OCI-LY7 (cell line): ENCODE measurements at regions not wholly inside any gene's neighbourhood (a gene's known extent, or its start where the extent isn't known, plus 50 kb on each side); places are given as distances from the start of the nearest gene placed in this dataset.

Experiments
- BruUV-seq: library from RNA; stranded (reverse); fragments of 400-500 nt; replicated peaks from 2 replicates; lab custom pipeline; 2021; lab: Mats Ljungman, UMichigan
- CTCF ChIA-PET: fragments of 300-600 bp; sonication (Branson Sonifier 250); formaldehyde crosslinking; loops from one replicate; lab custom pipeline; 2022; ENCODE audit warnings: antibody characterized with exemption; ENCODE audit not compliant: unreplicated experiment; lab: Charles Lee
- POLR2A ChIA-PET: fragments of 300-600 bp; sonication (Branson Sonifier 250); formaldehyde crosslinking; loops from one replicate; lab custom pipeline; 2022; ENCODE audit warnings: antibody characterized with exemption; lab: Charles Lee
- DNase-seq: peaks from one replicate; pipeline ENCODE4 v3.0.0-alpha.2; 2015; ENCODE audit warnings: low spot score
- H2AFZ ChIP-seq: fragments of 200-600 bp; sonication (generic), shearing (Covaris generic); 2 replicates; pipeline ENCODE4 v1.6.1; 2014; ENCODE audit warnings: mild to moderate bottlenecking, antibody characterized with exemption, low read length, moderate library complexity
- H3K27ac ChIP-seq: fragments of 200-600 bp; sonication (generic); 2 replicates; pipeline ENCODE4 v1.5.1; 2014; ENCODE audit warnings: mixed run types, low read depth, mild to moderate bottlenecking, moderate library complexity, low read length, inconsistent platforms; ENCODE audit not compliant: poor library complexity, severe bottlenecking
- H3K36me3 ChIP-seq: fragments of 200-600 bp; sonication (generic); 2 replicates; pipeline ENCODE4 v1.6.1; 2014; ENCODE audit warnings: mild to moderate bottlenecking, antibody characterized with exemption, low read length, moderate library complexity, mixed read lengths; ENCODE audit not compliant: insufficient read depth
- H3K4me1 ChIP-seq: fragments of 200-600 bp; sonication (generic); 2 replicates; pipeline ENCODE4 v1.5.1; 2014; ENCODE audit warnings: mild to moderate bottlenecking, low read length; ENCODE audit not compliant: insufficient read depth, poor library complexity, severe bottlenecking
- H3K4me2 ChIP-seq: fragments of 200-600 bp; sonication (generic); 2 replicates; pipeline ENCODE4 v1.6.1; 2014; ENCODE audit warnings: mild to moderate bottlenecking, low read length
- H3K4me3 ChIP-seq: fragments of 200-600 bp; sonication (generic); 2 replicates; pipeline ENCODE4 v1.5.1; 2014; ENCODE audit warnings: mild to moderate bottlenecking, low read depth, low read length; ENCODE audit not compliant: poor library complexity, severe bottlenecking
- H3K79me2 ChIP-seq: fragments of 200-600 bp; sonication (generic); 2 replicates; pipeline ENCODE4 v1.6.1; 2016; ENCODE audit warnings: low read depth, mild to moderate bottlenecking, low read length, moderate library complexity, mixed read lengths; ENCODE audit not compliant: insufficient read depth
- H3K9me2 ChIP-seq: fragments of 200-600 bp; sonication (generic); 2 replicates; pipeline ENCODE4 v1.6.1; 2016; ENCODE audit warnings: mild to moderate bottlenecking, low read length, mixed read lengths; ENCODE audit not compliant: insufficient read depth
- H3K9me3 ChIP-seq: fragments of 200-600 bp; sonication (generic); 2 replicates; pipeline ENCODE4 v1.6.1; 2014; ENCODE audit warnings: mild to moderate bottlenecking, mixed run types, low read length, mixed read lengths
- H4K20me1 ChIP-seq: fragments of 200-600 bp; sonication (generic); 2 replicates; pipeline ENCODE4 v1.6.1; 2014; ENCODE audit warnings: mild to moderate bottlenecking, antibody characterized with exemption, low read length, moderate library complexity, mixed read lengths; ENCODE audit not compliant: insufficient read depth
- EZH2phosphoT487 ChIP-seq: fragments of 200-600 bp; sonication (generic); IDR thresholded peaks from 2 replicates; pipeline ENCODE4 v1.6.1; 2018; ENCODE audit warnings: low read depth, borderline replicate concordance, mild to moderate bottlenecking, mixed run types, antibody characterized with exemption, low read length, moderate library complexity, mixed read lengths
- intact Hi-C: fragments of 100-400 bp; cut with micrococcal nuclease; formaldehyde crosslinking; loops from one replicate; pipeline ENCODE4 v1.10.0; 2022; ENCODE audit not compliant: unreplicated experiment
- TF ChIP-seq, protein P1 (sequence below): fragments of 200-600 bp; sonication (generic); conservative IDR thresholded peaks from 2 replicates; pipeline ENCODE4 v1.5.1; 2014; ENCODE audit warnings: mild to moderate bottlenecking, antibody characterized with exemption, low read length, moderate library complexity, mixed read lengths

DNA sequence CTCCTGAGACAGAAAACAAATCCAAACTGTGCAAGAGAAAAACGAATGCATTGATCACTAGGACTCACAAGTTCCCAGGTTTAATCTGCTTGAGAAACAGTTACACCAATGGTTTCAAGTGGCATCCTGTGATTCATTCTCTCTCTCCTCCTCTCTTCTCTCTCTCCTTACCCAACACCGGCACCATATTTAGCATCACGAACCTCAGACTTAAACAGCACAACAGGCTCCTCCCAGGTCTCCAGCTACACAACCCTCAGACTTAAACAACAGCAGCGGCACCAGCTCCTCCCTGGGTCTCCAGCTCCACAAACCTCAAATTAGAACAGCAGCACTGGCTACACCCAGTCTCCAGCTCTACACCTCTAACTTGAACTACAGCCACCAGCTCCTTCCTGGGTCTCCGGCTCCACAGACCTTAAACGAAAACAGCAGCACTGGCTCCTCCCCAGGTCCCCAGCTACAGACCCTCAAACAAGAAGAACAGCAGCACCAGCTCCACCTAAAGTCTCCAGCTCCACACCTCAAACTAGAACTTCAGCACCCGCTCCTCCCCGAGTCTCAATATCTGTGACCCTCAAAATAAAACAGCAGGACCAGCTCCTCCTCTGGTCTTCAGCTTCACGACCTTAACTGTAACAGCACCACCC is 355.9 kb downstream of the PREX1 start:
- H3K36me3 ChIP-seq: no peaks in the 10 kb centered on the region
- BruUV-seq: no TSS peak
- no peak overlapping the region for H3K27ac ChIP-seq
- H3K9me2 ChIP-seq: no peaks in the 10 kb centered on the region
- H2AFZ ChIP-seq: no peak overlapping the region
- intact Hi-C loops: no loop called here
- H3K4me1 ChIP-seq: no peaks in the 10 kb centered on the region
- H3K79me2 ChIP-seq: no peaks in the 10 kb centered on the region
- ChIA-PET CTCF (interaction anchor here (0.8 kb wide), 1 partner anchor 108 kb away, joined by 3 read pairs; no protein-coding TSS in a partner anchor), POLR2A (interaction anchor here (0.6 kb wide), 1 partner anchor 627 kb away, joined by 3 read pairs; no protein-coding TSS in a partner anchor)
- no peak for TF ChIP-seq EZH2phosphoT487
- TF ChIP-seq, protein P1, sequence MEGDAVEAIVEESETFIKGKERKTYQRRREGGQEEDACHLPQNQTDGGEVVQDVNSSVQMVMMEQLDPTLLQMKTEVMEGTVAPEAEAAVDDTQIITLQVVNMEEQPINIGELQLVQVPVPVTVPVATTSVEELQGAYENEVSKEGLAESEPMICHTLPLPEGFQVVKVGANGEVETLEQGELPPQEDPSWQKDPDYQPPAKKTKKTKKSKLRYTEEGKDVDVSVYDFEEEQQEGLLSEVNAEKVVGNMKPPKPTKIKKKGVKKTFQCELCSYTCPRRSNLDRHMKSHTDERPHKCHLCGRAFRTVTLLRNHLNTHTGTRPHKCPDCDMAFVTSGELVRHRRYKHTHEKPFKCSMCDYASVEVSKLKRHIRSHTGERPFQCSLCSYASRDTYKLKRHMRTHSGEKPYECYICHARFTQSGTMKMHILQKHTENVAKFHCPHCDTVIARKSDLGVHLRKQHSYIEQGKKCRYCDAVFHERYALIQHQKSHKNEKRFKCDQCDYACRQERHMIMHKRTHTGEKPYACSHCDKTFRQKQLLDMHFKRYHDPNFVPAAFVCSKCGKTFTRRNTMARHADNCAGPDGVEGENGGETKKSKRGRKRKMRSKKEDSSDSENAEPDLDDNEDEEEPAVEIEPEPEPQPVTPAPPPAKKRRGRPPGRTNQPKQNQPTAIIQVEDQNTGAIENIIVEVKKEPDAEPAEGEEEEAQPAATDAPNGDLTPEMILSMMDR: no peak
- no peaks in the 10 kb centered on the region for H4K20me1 ChIP-seq
- no peak for DNase-seq
- no peak overlapping the region for H3K4me3 ChIP-seq
- no peak overlapping the region for H3K4me2 ChIP-seq
- H3K9me3 ChIP-seq: no peaks in the 10 kb centered on the region

DNA sequence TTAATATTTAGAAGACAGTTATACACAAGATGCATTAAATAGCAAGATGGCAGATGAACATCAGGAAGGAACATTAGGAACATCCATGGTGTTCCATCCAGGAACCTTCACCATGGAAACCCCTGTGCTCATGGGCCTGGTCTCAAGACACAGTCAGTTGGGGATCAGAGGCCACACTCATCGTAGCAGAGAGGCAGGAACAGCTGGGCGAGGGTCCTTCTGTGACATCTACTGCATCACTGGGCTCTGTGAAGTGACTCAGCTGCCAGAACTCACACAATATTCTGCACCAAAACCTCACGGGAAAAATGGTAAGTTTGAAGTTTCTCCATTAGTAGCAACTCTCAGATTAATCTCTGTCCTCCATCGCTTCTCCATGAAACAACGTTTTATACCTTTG is 356.6 kb downstream of the PREX1 start:
- Histone ChIP-seq H3K4me2 (no peak overlapping the region), H4K20me1 (no peaks in the 10 kb centered on the region), H3K27ac (no peak overlapping the region), H3K36me3 (no peaks in the 10 kb centered on the region), H2AFZ (no peak overlapping the region), H3K4me3 (no peak overlapping the region), H3K79me2 (no peaks in the 10 kb centered on the region), H3K4me1 (no peaks in the 10 kb centered on the region), H3K9me2 (no peaks in the 10 kb centered on the region), H3K9me3 (no peaks in the 10 kb centered on the region)
- POLR2A ChIA-PET: no interaction called here
- TF ChIP-seq EZH2phosphoT487: no peak
- TF ChIP-seq, protein P1: no peak
- DNase-seq: no peak
- intact Hi-C loops: no loop called here
- CTCF ChIA-PET: no interaction called here
- BruUV-seq: no TSS peak

DNA sequence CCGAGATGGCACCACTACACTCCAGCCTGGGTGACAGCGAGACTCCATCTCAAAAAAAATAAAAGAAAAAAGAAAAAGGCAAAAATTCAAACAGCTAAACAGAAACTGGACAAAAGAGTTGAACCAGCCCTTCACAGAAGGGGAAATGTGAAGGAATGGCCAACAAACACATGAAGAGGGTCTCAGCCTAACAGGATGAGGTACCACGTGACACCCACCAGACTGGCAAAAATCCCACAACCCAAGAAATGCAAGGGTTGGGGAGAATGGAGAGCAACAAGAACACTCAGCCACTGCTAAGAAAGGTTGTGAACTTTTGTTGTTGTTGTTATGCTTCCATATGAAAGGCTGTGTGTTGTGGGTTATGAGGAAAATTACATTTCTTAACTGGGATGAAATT is 357.7 kb downstream of the PREX1 start:
- H3K4me3 ChIP-seq: no peak overlapping the region
- ChIA-PET POLR2A (no interaction called here), CTCF (no interaction called here)
- no peaks in the 10 kb centered on the region for H3K9me2 ChIP-seq
- BruUV-seq: no TSS peak
- no peaks in the 10 kb centered on the region for H4K20me1 ChIP-seq
- no peak for DNase-seq
- no peaks in the 10 kb centered on the region for H3K79me2 ChIP-seq
- no peak overlapping the region for H3K4me2 ChIP-seq
- H3K9me3 ChIP-seq: no peaks in the 10 kb centered on the region
- no peaks in the 10 kb centered on the region for H3K4me1 ChIP-seq
- no peaks in the 10 kb centered on the region for H3K36me3 ChIP-seq
- no peak overlapping the region for H2AFZ ChIP-seq
- no peak overlapping the region for H3K27ac ChIP-seq
- no peak for TF ChIP-seq EZH2phosphoT487
- TF ChIP-seq, protein P1: no peak
- intact Hi-C loops: no loop called here
